OCI-LY3 (cell line): ENCODE measurements at regions not wholly inside any gene's neighbourhood (a gene's known extent, or its start where the extent isn't known, plus 50 kb on each side); places are given as distances from the start of the nearest gene placed in this dataset.

Experiments used
- H2AFZ ChIP-seq: fragments of 200-600, 300-600 bp; shearing (Covaris generic); 2 replicates; pipeline ENCODE4 v1.6.0; 2014; ENCODE audit warnings: antibody characterized with exemption, low read depth, low read length
- H3K27ac ChIP-seq: fragments of 200-600, 300-600 bp; sonication (generic); 2 replicates; pipeline ENCODE4 v1.5.1; 2014; ENCODE audit warnings: mild to moderate bottlenecking, low read length, moderate library complexity, mixed read lengths
- H3K27me3 ChIP-seq: fragments of 200-600, 300-600 bp; sonication (generic); 2 replicates; pipeline ENCODE4 v1.6.1; 2014; ENCODE audit warnings: low read depth, low read length, mixed read lengths
- H3K36me3 ChIP-seq: fragments of 200-600, 300-600 bp; sonication (generic); replicated peaks from 2 replicates; pipeline ENCODE3; 2014; ENCODE audit warnings: low read depth, low read length, mixed read lengths
- H3K4me1 ChIP-seq: fragments of 300-600, 200-600 bp; sonication (generic); 2 replicates; pipeline ENCODE4 v1.6.1; 2014; ENCODE audit warnings: low read length, mixed read lengths
- H3K4me2 ChIP-seq: fragments of 200-600, 300-600 bp; sonication (generic); 2 replicates; pipeline ENCODE4 v1.6.1; 2014; ENCODE audit warnings: low read length, mixed read lengths
- H3K4me3 ChIP-seq: fragments of 300-600, 200-600 bp; sonication (generic); 2 replicates; pipeline ENCODE4 v1.5.1; 2014; ENCODE audit warnings: antibody characterized with exemption, mild to moderate bottlenecking, low read length, moderate library complexity
- H3K79me2 ChIP-seq: fragments of 300-600, 200-600 bp; shearing (Covaris generic); 2 replicates; pipeline ENCODE4 v1.6.1; 2014; ENCODE audit warnings: mild to moderate bottlenecking, low read length, mixed read lengths
- H3K9ac ChIP-seq: fragments of 300-600, 200-600 bp; shearing (Covaris generic); 2 replicates; pipeline ENCODE4 v1.6.0; 2014; ENCODE audit warnings: mild to moderate bottlenecking, low read length, moderate library complexity
- H3K9me3 ChIP-seq: fragments of 200-600, 300-600 bp; shearing (Covaris generic); 2 replicates; pipeline ENCODE4 v1.6.1; 2014; ENCODE audit warnings: low read length, mixed read lengths; ENCODE audit not compliant: insufficient read depth
- H4K20me1 ChIP-seq: fragments of 200-600, 300-600 bp; sonication (generic); 2 replicates; pipeline ENCODE4 v1.6.1; 2016; ENCODE audit warnings: low read length, mixed read lengths; ENCODE audit not compliant: insufficient read depth
- CTCF ChIP-seq: fragments of 200-600, 300-600 bp; sonication (generic); IDR thresholded peaks from 2 replicates; pipeline ENCODE4 v1.5.1; 2014; ENCODE audit warnings: antibody characterized with exemption, low read length, low read depth
- EZH2phosphoT487 ChIP-seq: fragments of 200-600 bp; shearing (Covaris generic); IDR thresholded peaks from 2 replicates; pipeline ENCODE4 v1.6.1; 2018; ENCODE audit warnings: antibody characterized with exemption, mixed run types, low read depth

DNA sequence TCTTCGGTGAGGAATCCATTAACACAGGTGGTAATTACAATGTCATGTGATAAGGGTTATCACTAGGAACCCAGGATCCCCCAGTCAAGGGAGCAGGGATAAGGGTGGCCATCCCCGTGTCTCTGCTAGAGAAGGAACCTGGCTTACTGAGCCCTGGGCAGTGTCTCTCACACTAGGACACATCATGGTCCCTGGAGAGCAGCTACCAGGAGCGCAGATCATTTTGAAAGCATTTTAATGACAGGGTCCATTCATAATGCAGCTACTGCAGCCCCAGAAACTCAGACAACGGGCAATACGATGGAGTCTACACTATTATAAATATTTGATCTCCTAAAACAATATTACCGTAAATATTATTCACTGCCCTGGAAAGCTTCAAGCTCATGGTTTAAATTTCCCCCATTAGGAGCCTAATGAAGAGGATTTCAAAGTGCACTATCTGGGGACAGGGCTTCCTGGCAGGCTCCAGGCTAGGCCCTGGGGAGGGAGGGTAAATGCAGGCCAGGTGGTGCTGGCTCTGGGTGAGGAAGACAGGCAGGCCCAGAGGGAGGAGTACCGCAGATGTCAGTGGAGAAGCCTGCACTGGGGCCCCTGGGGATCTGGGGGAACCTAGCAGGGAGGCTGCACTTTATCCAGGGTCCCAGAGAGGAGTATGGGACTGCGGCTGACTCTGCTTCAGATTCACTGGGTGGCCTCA is 52.6 kb upstream of the LOXL4 start:
- no peaks in the 10 kb centered on the region for H3K27me3 ChIP-seq
- no peak overlapping the region for H2AFZ ChIP-seq
- H3K4me3 ChIP-seq = no peak overlapping the region
- TF ChIP-seq CTCF (no peak), EZH2phosphoT487 (no peak)
- H3K9ac ChIP-seq = no peak overlapping the region
- no peaks in the 10 kb centered on the region for H3K79me2 ChIP-seq
- H4K20me1 ChIP-seq = no peaks in the 10 kb centered on the region
- no peak overlapping the region for H3K27ac ChIP-seq
- H3K4me2 ChIP-seq = no peak overlapping the region
- no peaks in the 10 kb centered on the region for H3K4me1 ChIP-seq
- no peaks in the 10 kb centered on the region for H3K9me3 ChIP-seq
- H3K36me3 ChIP-seq = no peaks in the 10 kb centered on the region

GRCh38 chr10:98318861-98319260 is 50.9 kb upstream of the LOXL4 start:
- Histone ChIP-seq H3K4me2 (no peak overlapping the region), H3K9me3 (no peaks in the 10 kb centered on the region), H3K79me2 (no peaks in the 10 kb centered on the region), H3K4me3 (no peak overlapping the region), H3K4me1 (no peaks in the 10 kb centered on the region), H3K27ac (no peak overlapping the region), H2AFZ (no peak overlapping the region), H4K20me1 (no peaks in the 10 kb centered on the region), H3K9ac (no peak overlapping the region), H3K36me3 (no peaks in the 10 kb centered on the region), H3K27me3 (no peaks in the 10 kb centered on the region)
- TF ChIP-seq CTCF = no peak
- no peak for TF ChIP-seq EZH2phosphoT487
